ENCODE measurements at regions not wholly inside any gene's neighbourhood (a gene's known extent, or its start where the extent isn't known, plus 50 kb on each side); places are given as distances from the start of the nearest gene placed in this dataset.
A peak's percentile ranks its signal among the peaks of the same experiment; 100 is the strongest.
"Not testable (repeated sequence)": the region's sequence is repeated elsewhere in the genome, so short reads cannot be mapped to it uniquely, and the experiment has no call there.

- DNase-seq (ENCODE audit: low read depth in 2 of 2) = no peak
Observed at GRCh38 chr10:25713894-25714240, 220.2 kb upstream of the MYO3A start.

GRCh38 chr10:25724241-25724640 is 209.8 kb upstream of the MYO3A start:
- no peak for DNase-seq (ENCODE audit: low read depth in 2 of 2)

- DNase-seq (ENCODE audit: low read depth in 2 of 2) = peak; percentile 56 to 63
Observed at GRCh38 chr10:25725917-25726716, 207.9 kb upstream of the MYO3A start.

- no peak for DNase-seq (ENCODE audit: low read depth in 2 of 2)
Observed at GRCh38 chr10:25738776-25739175, 195.3 kb upstream of the MYO3A start.

- no peak for DNase-seq (ENCODE audit: low read depth in 2 of 2)
Observed at GRCh38 chr10:25743832-25744231, 190.2 kb upstream of the MYO3A start.

- no peak for DNase-seq (ENCODE audit: low read depth in 2 of 2)
Observed at GRCh38 chr10:25744574-25744973, 189.5 kb upstream of the MYO3A start.

GRCh38 chr10:25745976-25746375 is 188.1 kb upstream of the MYO3A start:
- no peak for DNase-seq (ENCODE audit: low read depth in 2 of 2)

- no peak for DNase-seq (ENCODE audit: low read depth in 2 of 2)
Observed at GRCh38 chr10:25747084-25747483, 186.9 kb upstream of the MYO3A start.

GRCh38 chr10:25748509-25748908 is 185.5 kb upstream of the MYO3A start:
- DNase-seq (ENCODE audit: low read depth in 2 of 2) = no peak

- no peak for DNase-seq (ENCODE audit: low read depth in 2 of 2)
Observed at GRCh38 chr10:25753776-25754175, 180.3 kb upstream of the MYO3A start.

- not testable (repeated sequence) for DNase-seq (ENCODE audit: low read depth in 2 of 2)
Observed at GRCh38 chr10:25755874-25756273, 178.2 kb upstream of the MYO3A start.

- no peak for DNase-seq (ENCODE audit: low read depth in 2 of 2)
Observed at GRCh38 chr10:25756784-25757183, 177.2 kb upstream of the MYO3A start.

- peak; percentile 1 to 11 for DNase-seq (ENCODE audit: low read depth in 2 of 2)
Observed at GRCh38 chr10:25758041-25758457, 176.0 kb upstream of the MYO3A start.

GRCh38 chr10:25758511-25758910 is 175.5 kb upstream of the MYO3A start:
- no peak for DNase-seq (ENCODE audit: low read depth in 2 of 2)

- DNase-seq (ENCODE audit: low read depth in 2 of 2) = no peak
Observed at GRCh38 chr10:25761937-25762336, 172.1 kb upstream of the MYO3A start.

- no peak for DNase-seq (ENCODE audit: low read depth in 2 of 2)
Observed at GRCh38 chr10:25766213-25766612, 167.8 kb upstream of the MYO3A start.

GRCh38 chr10:25766687-25767221 is 167.3 kb upstream of the MYO3A start:
- no peak for DNase-seq (ENCODE audit: low read depth in 2 of 2)

GRCh38 chr10:25768167-25768566 is 165.9 kb upstream of the MYO3A start:
- no peak for DNase-seq (ENCODE audit: low read depth in 2 of 2)

- DNase-seq (ENCODE audit: low read depth in 2 of 2) = no peak
Observed at GRCh38 chr10:25778646-25779045, 155.4 kb upstream of the MYO3A start.

GRCh38 chr10:25786161-25786560 is 147.9 kb upstream of the MYO3A start:
- no peak for DNase-seq (ENCODE audit: low read depth in 2 of 2)

- DNase-seq (ENCODE audit: low read depth in 2 of 2) = no peak
Observed at GRCh38 chr10:25786899-25787298, 147.1 kb upstream of the MYO3A start.

GRCh38 chr10:25797888-25798429 is 136.1 kb upstream of the MYO3A start:
- no peak for DNase-seq (ENCODE audit: low read depth in 2 of 2)

GRCh38 chr10:25804505-25804904 is 129.5 kb upstream of the MYO3A start:
- DNase-seq (ENCODE audit: low read depth in 2 of 2) = no peak
